ENCODE measurements at regions not wholly inside any gene's neighbourhood (a gene's known extent, or its start where the extent isn't known, plus 50 kb on each side); places are given as distances from the start of the nearest gene placed in this dataset.
"Not testable (repeated sequence)": the region's sequence is repeated elsewhere in the genome, so short reads cannot be mapped to it uniquely, and the experiment has no call there.

DNA sequence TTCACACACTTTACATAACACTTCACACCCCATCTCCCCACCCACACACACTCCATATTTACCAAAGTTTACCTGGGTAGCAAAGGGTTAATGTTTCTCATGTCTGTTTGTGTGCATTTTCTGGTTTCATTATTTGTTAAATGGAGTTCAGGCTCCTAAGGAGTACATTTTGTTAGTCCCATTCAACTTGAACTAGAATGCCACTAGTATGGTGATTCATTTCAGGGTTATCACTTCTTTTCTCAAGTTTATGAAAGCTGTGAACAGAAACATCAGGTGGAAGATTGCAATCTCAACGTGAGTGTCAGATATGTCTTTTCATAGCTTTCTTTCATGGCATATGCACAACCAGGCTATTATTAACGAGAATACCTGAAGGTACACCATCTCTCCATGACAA, 1027.5 kb downstream of the GATA3 start:
- no peak for DNase-seq

DNA sequence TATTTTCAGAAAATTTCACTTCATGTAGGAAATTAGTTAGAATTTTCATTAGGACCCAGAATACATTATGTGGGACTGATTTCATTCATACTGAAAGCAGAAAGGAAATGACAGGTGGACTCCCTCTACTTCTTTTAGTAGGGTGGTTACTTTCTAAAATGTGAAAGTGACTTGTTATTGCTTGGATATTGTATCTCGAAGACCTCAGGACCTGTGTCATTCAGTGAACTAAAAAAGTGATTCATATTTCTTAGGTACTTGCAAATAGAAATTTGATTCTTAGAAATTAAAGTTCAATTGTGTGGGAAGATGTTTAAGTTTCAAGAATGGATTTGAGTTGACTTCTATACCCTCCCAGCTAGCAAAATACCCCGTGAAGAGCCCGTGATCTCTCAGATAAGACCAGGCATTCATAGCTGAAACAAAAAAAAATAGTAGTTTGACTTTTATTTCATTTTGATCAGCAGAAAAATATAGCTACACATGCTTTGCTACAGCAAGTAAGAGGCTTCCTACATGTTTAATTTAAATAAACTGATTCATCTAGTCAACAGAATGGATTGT, 1037.1 kb downstream of the GATA3 start:
- no peak for DNase-seq

DNA sequence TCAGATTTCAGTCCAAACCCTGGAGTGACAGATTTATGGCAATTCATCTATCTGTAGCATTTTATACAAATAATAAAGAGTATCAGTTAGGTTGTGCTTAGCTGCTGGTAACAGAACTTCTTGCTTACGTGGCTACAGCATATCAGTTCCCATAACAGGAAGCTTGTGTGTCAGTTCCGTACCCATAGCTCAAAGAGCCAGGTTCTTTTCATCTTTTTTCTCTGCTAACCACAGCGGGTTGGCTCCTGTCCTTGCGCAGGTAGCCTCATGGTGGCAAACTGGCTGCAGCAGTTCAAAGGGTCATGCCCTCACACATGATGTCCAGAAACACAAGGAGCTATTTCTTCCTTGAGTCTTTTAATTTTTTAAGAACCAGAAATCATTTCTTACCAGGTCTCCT, 1041.8 kb downstream of the GATA3 start:
- DNase-seq = no peak

GRCh38 chr10:9097206-9097990, 1042.9 kb downstream of the GATA3 start:
- DNase-seq = no peak

- no peak for DNase-seq
Measured at GRCh38 chr10:9097991-9098306, 1043.5 kb downstream of the GATA3 start.

GRCh38 chr10:9102026-9102425, 1047.5 kb downstream of the GATA3 start:
- no peak for DNase-seq

DNA sequence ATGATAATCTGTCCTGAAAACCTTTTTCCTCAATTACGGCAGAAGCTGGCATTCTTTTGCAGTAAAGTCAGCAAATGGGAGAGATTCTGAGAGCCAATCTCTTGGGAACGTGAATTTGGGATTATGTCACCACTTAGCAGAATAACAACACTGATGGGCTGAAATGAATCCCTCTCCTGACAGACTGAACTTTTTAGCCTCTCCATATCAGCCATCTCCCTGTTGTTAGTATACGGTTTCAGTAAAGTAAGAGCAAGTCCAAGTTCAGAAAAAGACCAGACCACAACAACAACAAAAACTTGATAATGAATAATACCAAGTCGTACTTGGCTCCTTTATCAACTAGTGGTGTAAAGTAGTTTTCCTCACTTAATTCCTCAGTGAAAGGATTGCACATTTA, 1048.8 kb downstream of the GATA3 start:
- no peak for DNase-seq

DNA sequence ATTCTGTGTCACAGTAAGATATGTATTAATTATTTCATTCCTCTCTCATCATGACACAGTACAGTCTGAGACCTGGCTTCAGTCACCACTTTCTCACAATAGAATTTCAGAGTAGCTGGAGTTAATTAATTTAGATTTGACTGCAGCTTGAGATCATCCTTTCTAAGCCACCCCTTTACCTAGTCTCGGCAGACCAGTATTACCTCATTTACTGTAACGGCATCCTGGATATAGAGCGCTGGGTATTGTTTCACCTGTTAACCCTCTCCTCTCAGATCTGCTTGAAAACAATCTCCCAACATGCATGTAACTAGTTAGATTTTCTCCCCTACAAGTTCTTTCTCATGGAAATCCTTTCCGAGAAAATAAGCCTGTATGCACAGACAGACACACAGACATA, 1057.5 kb downstream of the GATA3 start:
- no peak for DNase-seq

DNA sequence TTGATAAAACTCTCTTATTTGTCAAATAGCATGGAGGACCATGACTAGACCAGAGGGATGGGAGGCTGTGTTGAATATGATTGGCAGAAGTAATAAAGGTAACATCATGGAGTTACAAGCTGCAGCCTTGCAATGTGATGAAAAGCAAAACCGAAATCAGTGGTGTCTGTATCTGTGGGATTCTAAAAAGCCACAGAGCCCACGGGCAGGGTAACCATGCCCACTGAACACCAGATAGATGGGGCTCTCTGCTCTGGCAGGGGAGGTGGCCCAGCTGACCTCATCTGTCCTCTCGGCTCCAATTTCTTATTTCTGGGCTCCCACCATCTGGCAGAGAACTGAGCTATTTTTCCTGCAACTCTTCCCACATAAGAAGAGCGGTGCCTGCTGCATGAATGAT, 1072.2 kb downstream of the GATA3 start:
- DNase-seq = no peak

DNA sequence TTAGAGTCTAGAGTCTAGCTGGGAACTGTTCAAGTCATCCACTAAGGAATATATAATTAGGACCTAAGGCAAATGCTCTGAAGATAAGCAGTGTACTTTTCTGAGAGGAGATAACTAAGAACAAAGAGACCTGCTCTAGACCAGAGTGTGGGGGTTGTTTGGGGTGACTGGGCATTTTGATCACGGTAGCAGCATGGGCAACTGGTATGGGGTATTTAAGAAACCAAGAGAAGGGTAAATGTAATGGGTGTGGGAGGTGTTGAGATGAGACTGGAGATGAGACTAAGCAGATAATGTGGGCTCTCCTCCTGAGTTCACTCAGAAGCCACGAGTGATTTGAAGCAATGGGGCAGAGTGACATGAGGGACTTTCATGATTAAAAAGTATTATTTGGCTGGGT, 1082.9 kb downstream of the GATA3 start:
- DNase-seq = no peak

DNA sequence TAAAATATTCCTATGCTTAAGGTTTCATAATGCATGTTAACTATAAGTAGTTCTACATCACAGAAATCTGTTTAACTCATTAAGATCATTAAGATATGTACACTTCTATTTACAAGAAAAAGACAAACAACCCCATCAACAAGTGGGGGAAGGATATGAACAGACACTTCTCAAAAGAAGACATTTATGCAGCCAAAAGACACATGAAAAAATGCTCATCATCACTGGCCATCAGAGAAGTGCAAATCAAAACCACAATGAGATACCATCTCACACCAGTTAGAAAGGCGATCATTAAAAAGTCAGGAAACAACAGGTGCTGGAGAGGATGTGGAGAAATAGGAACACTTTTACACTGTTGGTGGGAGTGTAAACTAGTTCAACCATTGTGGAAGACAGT, 1084.3 kb downstream of the GATA3 start:
- DNase-seq = not testable (repeated sequence)

- DNase-seq = no peak
Measured at GRCh38 chr10:9140373-9140772, 1085.9 kb downstream of the GATA3 start.

GRCh38 chr10:9147475-9147874, 1093.0 kb downstream of the GATA3 start:
- DNase-seq = no peak

- no peak for DNase-seq
Measured at GRCh38 chr10:9149134-9149533, 1094.6 kb downstream of the GATA3 start.

- DNase-seq = not testable (repeated sequence)
Measured at GRCh38 chr10:9153057-9153456, 1098.6 kb downstream of the GATA3 start.

GRCh38 chr10:9157656-9158055, 1103.2 kb downstream of the GATA3 start:
- no peak for DNase-seq

DNA sequence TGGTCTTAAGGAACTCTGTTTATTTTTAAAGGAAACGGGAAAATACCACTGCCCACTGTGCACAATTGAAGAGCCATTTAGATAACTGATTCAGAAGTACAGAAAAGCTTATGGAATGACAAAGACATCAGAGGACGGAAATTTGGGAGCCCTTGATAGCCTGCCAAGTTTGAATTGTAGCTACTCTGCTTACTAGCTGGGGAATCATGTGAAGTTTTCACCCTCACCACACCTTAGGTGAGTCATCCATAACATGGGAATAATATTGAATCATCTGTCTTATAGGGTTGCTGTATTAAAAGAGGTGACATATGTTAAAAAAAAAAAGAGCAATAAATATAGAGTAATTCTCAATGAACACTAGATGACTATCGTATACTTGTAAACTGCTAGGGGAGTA, 1104.2 kb downstream of the GATA3 start:
- DNase-seq = no peak

DNA sequence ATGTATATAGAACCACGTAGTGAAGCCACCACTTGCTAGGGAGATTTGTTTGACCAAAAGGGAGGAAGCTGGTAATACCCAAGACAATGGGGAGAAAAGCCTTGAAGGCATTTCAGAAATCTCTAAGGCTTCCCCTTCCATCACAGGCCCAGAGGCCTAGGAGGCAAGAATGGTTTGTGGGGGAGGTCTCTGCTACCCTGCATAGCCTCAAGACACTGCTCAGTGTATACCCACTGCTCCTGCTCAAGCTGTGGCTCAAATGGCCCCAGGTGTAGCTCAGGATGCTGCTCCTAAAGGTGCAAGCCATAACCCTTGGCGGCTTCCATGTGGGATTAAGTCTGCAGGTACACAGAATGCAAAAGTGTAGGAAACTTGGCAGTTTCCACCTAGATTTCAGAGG, 1105.8 kb downstream of the GATA3 start:
- no peak for DNase-seq

- DNase-seq = no peak
Measured at GRCh38 chr10:9163699-9164098, 1109.2 kb downstream of the GATA3 start.

DNA sequence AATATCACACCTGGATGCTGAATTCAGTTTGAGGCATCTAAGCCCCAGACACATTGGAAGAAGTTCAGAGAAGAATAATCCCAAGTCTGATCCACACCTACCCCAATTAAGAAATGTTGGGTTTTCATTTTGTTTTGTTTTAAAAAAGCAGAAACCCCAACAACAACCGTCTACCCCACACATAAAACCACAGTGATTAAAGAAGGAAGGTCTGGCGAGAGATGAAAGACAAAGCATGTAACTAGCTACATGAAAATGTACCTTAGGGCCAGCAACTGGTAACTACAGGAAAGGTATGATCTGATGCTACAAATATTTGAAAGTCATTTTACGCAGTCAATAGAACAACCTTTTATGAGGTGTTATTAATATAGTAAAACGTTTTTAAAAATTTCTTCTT, 1112.3 kb downstream of the GATA3 start:
- DNase-seq = no peak

GRCh38 chr10:9172276-9172675, 1117.8 kb downstream of the GATA3 start:
- no peak for DNase-seq

- DNase-seq = no peak
Measured at GRCh38 chr10:9175200-9175599, 1120.7 kb downstream of the GATA3 start.

- DNase-seq = not testable (repeated sequence)
Measured at GRCh38 chr10:9183197-9183880, 1128.9 kb downstream of the GATA3 start.

DNA sequence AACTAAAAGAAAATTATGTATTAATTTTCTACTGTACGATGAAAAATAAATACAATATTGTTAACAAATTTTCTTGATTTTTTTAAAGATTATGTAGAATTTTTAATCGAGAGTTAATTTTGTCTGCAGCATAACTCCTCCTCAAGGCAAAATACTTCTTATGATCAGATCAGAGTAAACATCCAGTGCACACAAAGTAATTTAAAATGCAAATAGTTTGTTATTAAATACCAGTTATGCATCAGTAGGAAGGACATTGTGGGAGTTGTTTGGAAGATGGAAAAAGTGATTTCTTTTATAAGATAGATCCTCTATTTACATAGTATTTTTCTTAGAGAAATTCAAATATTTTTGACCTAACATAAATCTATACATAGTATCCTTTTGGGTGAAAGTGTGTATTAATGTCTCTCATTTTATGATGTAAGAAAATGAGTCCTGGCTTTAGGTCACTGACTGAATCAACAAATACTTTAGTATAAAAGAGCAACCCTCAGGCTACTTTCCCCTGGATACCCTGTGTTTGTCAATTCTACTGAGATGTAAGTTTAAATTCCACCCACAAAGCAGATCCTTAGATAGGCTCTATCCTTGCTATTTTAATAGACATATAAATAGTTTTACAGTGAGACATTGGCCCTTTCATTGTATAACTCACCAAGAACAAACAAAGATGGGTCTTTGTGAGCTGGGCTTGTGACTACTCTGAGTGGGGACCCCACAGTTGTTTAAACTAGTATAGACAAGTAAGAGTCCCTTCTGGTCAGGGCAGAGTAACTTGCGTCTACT, 1133.7 kb downstream of the GATA3 start:
- DNase-seq = no peak

Data from left hindlimb (tissue), 1 donor.